ENCODE measurements at regions not wholly inside any gene's neighbourhood (a gene's known extent, or its start where the extent isn't known, plus 50 kb on each side); places are given as distances from the start of the nearest gene placed in this dataset.

- no peak for ATAC-seq
- Histone ChIP-seq H3K4me2 (ENCODE audit: low read length) (no peak overlapping the region), H3K9me2 (ENCODE audit: insufficient read depth) (no peaks in the 10 kb centered on the region), H3K27me3 (ENCODE audit: insufficient read depth, low read length) (no peaks in the 10 kb centered on the region), H3K27ac (ENCODE audit: low read depth, low read length) (no peak overlapping the region), H3K4me3 (replicated peaks in 1 of 2; ENCODE audit: low read depth in 1 of 2, low read length in 2 of 2) (no peak overlapping the region), H4K20me1 (ENCODE audit: insufficient read depth) (no peaks in the 10 kb centered on the region), H3K9me3 (ENCODE audit: control insufficient read depth in 1 of 2, insufficient read depth in 1 of 2, low read depth in 1 of 2, low read length in 2 of 2) (no peaks in the 10 kb centered on the region), H2AFZ (ENCODE audit: low read depth, low read length, poor library complexity, severe bottlenecking) (no peak overlapping the region), H3K4me1 (ENCODE audit: control insufficient read depth in 1 of 2, insufficient read depth in 2 of 2, low read length in 2 of 2) (peaks cover 0 to 16% of the 10 kb centered on the region in 2 experiments; a peak in 2 of 4 replicates), H3K9ac (ENCODE audit: low read length) (no peak overlapping the region), H3K36me3 (ENCODE audit: control insufficient read depth in 1 of 2, insufficient read depth in 2 of 2, low read length in 2 of 2) (no peaks in the 10 kb centered on the region), H3K79me2 (ENCODE audit: insufficient read depth, low read length) (no peaks in the 10 kb centered on the region)
- TF ChIP-seq POLR2A (IDR thresholded peaks at IDR 0.05; ENCODE audit: borderline replicate concordance, extremely low read depth, insufficient read depth, insufficient read length), result no peak
- no peak for TF ChIP-seq ZNF274 (IDR thresholded peaks at IDR 0.05; ENCODE audit: low read depth, low read length)
- no peak for TF ChIP-seq SP1 (IDR thresholded peaks at IDR 0.05; ENCODE audit: low read depth)
- no peak for DNase-seq (ENCODE audit: low read depth, low spot score)
- POLR2A ChIA-PET, result no interaction called here
- no TSS peak for BruUV-seq (replicated peaks)
- RAD21 ChIA-PET (ENCODE audit: low non-redundant PET in 1 of 2, low total read pairs in 2 of 2, uncharacterized antibody in 2 of 2, unreplicated experiment in 2 of 2), result no interaction called here
- CTCF ChIA-PET, result no interaction called here
- intact Hi-C loops (cut with micrococcal nuclease), result no loop called here
Measured at GRCh38 chr1:218948446-218948845, 225.2 kb upstream of the LYPLAL1 start.

- Histone ChIP-seq H4K20me1 (ENCODE audit: insufficient read depth) (no peaks in the 10 kb centered on the region), H3K9ac (ENCODE audit: low read length) (no peak overlapping the region), H2AFZ (ENCODE audit: low read depth, low read length, poor library complexity, severe bottlenecking) (no peak overlapping the region), H3K9me2 (ENCODE audit: insufficient read depth) (no peaks in the 10 kb centered on the region), H3K27ac (ENCODE audit: low read depth, low read length) (no peak overlapping the region), H3K4me3 (replicated peaks in 1 of 2; ENCODE audit: low read depth in 1 of 2, low read length in 2 of 2) (no peak overlapping the region), H3K9me3 (ENCODE audit: control insufficient read depth in 1 of 2, insufficient read depth in 1 of 2, low read depth in 1 of 2, low read length in 2 of 2) (no peaks in the 10 kb centered on the region), H3K4me1 (ENCODE audit: control insufficient read depth in 1 of 2, insufficient read depth in 2 of 2, low read length in 2 of 2) (no peaks in the 10 kb centered on the region), H3K4me2 (ENCODE audit: low read length) (no peak overlapping the region), H3K27me3 (ENCODE audit: insufficient read depth, low read length) (no peaks in the 10 kb centered on the region), H3K36me3 (ENCODE audit: control insufficient read depth in 1 of 2, insufficient read depth in 2 of 2, low read length in 2 of 2) (no peaks in the 10 kb centered on the region), H3K79me2 (ENCODE audit: insufficient read depth, low read length) (no peaks in the 10 kb centered on the region)
- CTCF ChIA-PET, result no interaction called here
- no peak for TF ChIP-seq SRF (IDR thresholded peaks at IDR 0.05; ENCODE audit: low read depth)
- no peak for TF ChIP-seq ATF3 (IDR thresholded peaks at IDR 0.05)
- no peak for TF ChIP-seq TCF7L2 (IDR thresholded peaks at IDR 0.05; ENCODE audit: borderline replicate concordance, extremely low read depth, insufficient read depth, insufficient read length)
- no TSS peak for BruUV-seq (replicated peaks)
- intact Hi-C loops (cut with micrococcal nuclease), result no loop called here
- no peak for ATAC-seq
- POLR2A ChIA-PET, result no interaction called here
- RAD21 ChIA-PET (ENCODE audit: low non-redundant PET in 1 of 2, low total read pairs in 2 of 2, uncharacterized antibody in 2 of 2, unreplicated experiment in 2 of 2), result no interaction called here
- DNase-seq (ENCODE audit: low read depth, low spot score), result no peak
Measured at GRCh38 chr1:218953386-218953785, 220.3 kb upstream of the LYPLAL1 start.
